ENCODE measurements at regions not wholly inside any gene's neighbourhood (a gene's known extent, or its start where the extent isn't known, plus 50 kb on each side); places are given as distances from the start of the nearest gene placed in this dataset.
A peak's percentile ranks its signal among the peaks of the same experiment; 100 is the strongest.

DNA sequence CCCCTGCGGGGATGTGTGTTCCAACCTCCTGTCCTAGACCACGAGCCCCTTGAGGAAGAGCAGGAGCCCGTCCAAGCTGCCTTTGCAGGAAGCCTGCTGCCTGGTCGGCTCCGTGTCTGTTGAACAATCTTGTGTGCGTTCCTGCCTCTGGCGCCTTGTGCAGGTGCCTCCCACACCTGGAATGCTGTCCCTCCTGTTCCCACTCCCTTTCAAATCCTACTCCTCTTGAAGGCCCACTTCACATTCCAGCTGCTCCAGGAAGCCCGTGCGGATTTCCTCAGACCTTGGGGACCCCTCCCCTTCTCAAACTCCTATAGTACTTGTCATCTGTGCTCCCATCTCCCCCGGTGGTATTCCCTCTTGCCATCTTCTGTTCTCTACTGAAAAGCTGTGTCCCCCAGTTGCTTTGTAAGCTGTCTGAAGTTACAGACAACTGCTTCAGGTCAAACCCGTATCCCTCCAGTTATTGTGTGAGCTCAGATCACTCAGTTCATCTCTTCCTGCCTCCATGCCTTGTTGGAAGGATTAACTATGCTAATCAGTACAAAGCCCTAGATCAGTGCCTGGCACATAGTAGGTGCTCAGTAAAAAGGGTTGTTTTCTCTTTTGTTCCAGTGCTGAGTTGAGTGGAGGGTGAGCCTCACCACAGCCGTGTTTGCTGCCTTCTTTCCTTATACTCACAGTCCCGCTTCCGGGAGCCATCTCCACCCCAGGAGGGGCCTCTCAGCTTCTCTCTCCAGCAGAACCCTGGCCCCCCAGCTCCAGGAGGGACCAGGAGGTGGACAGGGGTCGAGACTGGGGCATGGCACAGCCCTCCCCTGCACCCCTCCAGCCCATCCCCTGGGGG, 241.8 kb upstream of the CIBAR2 start:
- no peak overlapping the region for H3K9ac ChIP-seq (ENCODE audit: insufficient read length)
- H3K9me3 ChIP-seq (ENCODE audit: low read depth, low read length), result no peaks in the 10 kb centered on the region
- no peak overlapping the region; the same call in 1 of the 2 replicates for H3K27ac ChIP-seq
- no peaks in the 10 kb centered on the region for H3K36me3 ChIP-seq (ENCODE audit: insufficient read depth, low read length)
- DNase-seq (ENCODE audit: low read depth, low spot score), result no peak
- TF ChIP-seq FOXP2 (optimal IDR thresholded peaks at IDR 0.05; ENCODE audit: control extremely low read depth, extremely low read length, insufficient read depth), result no peak
- no peak for TF ChIP-seq POLR2AphosphoS5 (IDR thresholded peaks at IDR 0.05; ENCODE audit: borderline replicate concordance, low read depth, low read length)
- TF ChIP-seq EZH2 (IDR thresholded peaks at IDR 0.05), result no peak
- H3K4me3 ChIP-seq, result peak overlapping the region; percentile 38; the same call in 1 of the 2 replicates

DNA sequence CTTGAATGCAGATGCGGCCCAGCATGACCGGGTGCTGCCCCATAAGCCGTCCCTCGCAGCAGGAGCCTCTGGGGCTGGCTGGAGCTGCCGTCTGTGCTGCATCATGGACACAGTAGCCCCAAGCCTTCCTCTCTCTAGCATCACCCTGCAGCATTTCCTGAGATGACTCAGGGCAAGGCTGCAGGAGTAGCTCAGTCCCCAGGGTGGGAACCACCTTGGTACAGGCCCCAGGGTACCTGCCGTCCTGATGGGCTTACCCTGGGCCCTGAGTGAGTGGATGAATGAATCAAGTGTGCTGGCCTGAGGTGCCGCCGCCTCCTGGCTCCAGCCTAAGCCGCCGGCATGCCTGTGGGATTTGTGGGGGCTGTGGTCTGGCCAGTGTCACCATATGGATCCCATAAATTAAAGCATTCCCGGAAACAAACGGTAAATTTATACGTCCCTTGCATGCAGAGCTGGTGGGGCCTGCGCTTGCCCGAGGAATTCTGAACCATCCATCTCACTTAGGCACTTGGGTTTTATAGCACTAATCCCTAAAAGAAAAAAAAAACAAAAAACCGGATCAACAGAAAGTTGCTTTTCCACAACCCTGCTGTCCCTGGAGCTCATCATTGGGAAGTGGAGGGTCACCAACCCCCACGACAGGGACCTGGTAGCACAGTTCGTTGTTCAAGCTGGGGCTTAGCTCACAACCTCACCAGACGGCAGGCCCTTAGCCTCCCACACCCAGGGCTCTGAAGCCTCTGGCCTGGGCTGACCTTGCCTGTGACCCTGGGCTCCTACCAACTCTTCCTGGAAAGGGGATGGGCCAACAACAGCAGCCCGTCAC, 242.6 kb upstream of the CIBAR2 start:
- H3K36me3 ChIP-seq (ENCODE audit: insufficient read depth, low read length), result no peaks in the 10 kb centered on the region
- H3K9ac ChIP-seq (ENCODE audit: insufficient read length), result no peak overlapping the region
- H3K4me3 ChIP-seq, result peak overlapping the region; percentile 38
- H3K9me3 ChIP-seq (ENCODE audit: low read depth, low read length), result no peaks in the 10 kb centered on the region
- peak overlapping the region; percentile 19; the same call in 1 of the 2 replicates for H3K27ac ChIP-seq
- TF ChIP-seq EZH2 (IDR thresholded peaks at IDR 0.05), result no peak
- TF ChIP-seq POLR2AphosphoS5 (IDR thresholded peaks at IDR 0.05; ENCODE audit: borderline replicate concordance, low read depth, low read length), result peak; percentile 17; the same call in 1 of the 2 replicates
- DNase-seq (ENCODE audit: low read depth, low spot score), result no peak

DNA sequence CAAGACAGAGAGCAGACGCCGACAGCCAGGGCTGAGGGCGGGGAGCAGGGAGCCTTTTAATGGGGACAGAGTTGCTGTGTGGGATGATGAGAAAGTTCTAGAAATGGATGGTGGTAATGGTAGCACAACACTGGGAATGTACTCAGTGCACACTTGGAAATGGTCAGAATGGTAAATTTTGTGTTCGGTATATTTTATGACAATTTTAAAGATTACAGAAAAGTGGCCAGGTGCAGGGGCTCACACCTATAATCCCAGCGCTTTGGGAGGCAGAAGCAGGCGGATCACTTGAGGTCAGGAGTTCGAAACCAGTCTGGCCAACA, 243.2 kb upstream of the CIBAR2 start:
- DNase-seq (ENCODE audit: low read depth, low spot score), result no peak
- TF ChIP-seq POLR2AphosphoS5 (IDR thresholded peaks at IDR 0.05; ENCODE audit: borderline replicate concordance, low read depth, low read length) (no peak), FOXP2 (optimal IDR thresholded peaks at IDR 0.05; ENCODE audit: control extremely low read depth, extremely low read length, insufficient read depth) (no peak), EZH2 (IDR thresholded peaks at IDR 0.05) (no peak)
- Histone ChIP-seq H3K27ac (peak overlapping the region; percentile 19; the same call in 1 of the 2 replicates), H3K9ac (ENCODE audit: insufficient read length) (no peak overlapping the region), H3K9me3 (ENCODE audit: low read depth, low read length) (no peaks in the 10 kb centered on the region), H3K36me3 (ENCODE audit: insufficient read depth, low read length) (no peaks in the 10 kb centered on the region), H3K4me3 (0 out of 2 replicates have a peak overlapping the region, but pooled peaks have one; percentile 38)

DNA sequence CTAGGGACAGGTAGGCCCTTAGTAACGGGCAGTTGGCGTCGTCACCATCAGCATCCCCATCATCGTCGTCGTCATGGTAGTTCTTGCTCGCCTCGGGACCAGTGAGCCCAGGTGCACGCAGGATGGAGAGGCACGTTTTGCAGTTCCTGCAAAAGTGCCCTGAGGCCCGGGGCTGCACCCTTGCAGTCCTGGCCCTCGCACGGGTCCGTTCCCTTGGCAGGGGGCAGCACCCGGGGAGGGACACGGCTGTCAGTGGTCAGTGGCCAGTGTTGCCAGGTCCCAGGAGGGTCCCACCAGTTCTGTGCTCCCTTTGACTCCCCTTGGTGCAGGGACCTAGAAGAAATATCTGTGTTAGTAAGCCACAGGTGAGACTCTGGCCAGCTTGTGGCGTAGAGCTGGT, 243.9 kb upstream of the CIBAR2 start:
- no peak overlapping the region for H3K4me3 ChIP-seq
- no peak for TF ChIP-seq EZH2 (IDR thresholded peaks at IDR 0.05)
- H3K9ac ChIP-seq (ENCODE audit: insufficient read length), result no peak overlapping the region
- H3K9me3 ChIP-seq (ENCODE audit: low read depth, low read length), result no peaks in the 10 kb centered on the region
- no peaks in the 10 kb centered on the region for H3K36me3 ChIP-seq (ENCODE audit: insufficient read depth, low read length)
- H3K27ac ChIP-seq, result no peak overlapping the region
- no peak for DNase-seq (ENCODE audit: low read depth, low spot score)

DNA sequence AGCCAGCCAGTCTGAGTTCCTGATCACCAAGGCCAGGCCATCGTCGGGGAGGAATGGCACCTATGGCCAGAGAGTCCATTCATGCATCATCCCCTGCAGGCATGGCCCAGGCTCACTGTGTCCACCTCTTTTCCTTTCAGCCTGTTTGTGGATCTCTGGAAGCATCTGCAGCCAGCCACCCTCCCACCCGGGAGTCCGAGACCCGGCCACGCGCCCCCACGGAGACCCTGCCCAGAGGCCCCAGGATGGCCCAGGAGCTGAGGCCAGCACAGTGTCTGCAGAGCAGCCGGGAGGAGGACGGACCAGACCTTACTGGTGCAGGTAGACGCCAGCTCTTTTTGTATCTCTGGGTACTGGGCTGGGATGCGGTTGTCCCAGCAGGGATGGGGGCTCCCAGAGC, 245.1 kb upstream of the CIBAR2 start:
- no peak for TF ChIP-seq POLR2AphosphoS5 (IDR thresholded peaks at IDR 0.05; ENCODE audit: borderline replicate concordance, low read depth, low read length)
- TF ChIP-seq EZH2 (IDR thresholded peaks at IDR 0.05), result no peak
- no peak for TF ChIP-seq FOXP2 (optimal IDR thresholded peaks at IDR 0.05; ENCODE audit: control extremely low read depth, extremely low read length, insufficient read depth)
- no peak for DNase-seq (ENCODE audit: low read depth, low spot score)
- Histone ChIP-seq H3K36me3 (ENCODE audit: insufficient read depth, low read length) (no peaks in the 10 kb centered on the region), H3K9ac (ENCODE audit: insufficient read length) (no peak overlapping the region), H3K9me3 (ENCODE audit: low read depth, low read length) (no peaks in the 10 kb centered on the region), H3K27ac (no peak overlapping the region), H3K4me3 (no peak overlapping the region)

DNA sequence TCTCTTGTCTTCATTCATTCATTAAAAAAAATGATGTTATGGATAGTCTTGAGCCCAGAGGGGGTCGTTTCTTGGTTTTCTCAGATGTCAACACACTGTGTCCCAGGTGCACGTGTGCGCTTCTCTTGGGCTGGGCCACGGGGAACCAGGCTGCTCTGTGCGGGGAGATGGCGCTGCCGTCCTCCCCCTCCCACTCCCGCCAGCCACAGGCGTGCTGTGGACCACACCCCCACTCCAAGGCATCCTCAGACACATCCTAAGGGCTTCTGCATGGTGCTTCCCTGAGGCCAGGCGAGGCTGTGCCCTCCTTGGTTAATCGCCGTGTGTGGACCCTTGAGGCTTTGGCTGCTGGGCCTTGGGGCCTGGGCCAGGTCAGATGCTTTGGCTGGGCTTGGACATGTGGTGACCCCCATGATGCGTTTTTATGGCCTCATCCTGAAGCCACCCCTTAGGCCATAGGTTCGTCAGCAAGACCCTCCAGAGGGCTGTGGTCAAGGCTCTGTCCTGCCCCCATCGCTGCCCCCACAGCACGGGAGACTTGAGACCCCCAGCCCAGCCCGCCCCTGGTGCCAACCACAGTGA, 245.7 kb upstream of the CIBAR2 start:
- no peak for DNase-seq (ENCODE audit: low read depth, low spot score)
- Histone ChIP-seq H3K9me3 (ENCODE audit: low read depth, low read length) (no peaks in the 10 kb centered on the region), H3K9ac (ENCODE audit: insufficient read length) (no peak overlapping the region), H3K36me3 (ENCODE audit: insufficient read depth, low read length) (no peaks in the 10 kb centered on the region), H3K27ac (no peak overlapping the region), H3K4me3 (no peak overlapping the region)
- TF ChIP-seq POLR2AphosphoS5 (IDR thresholded peaks at IDR 0.05; ENCODE audit: borderline replicate concordance, low read depth, low read length), result no peak
- TF ChIP-seq EZH2 (IDR thresholded peaks at IDR 0.05), result no peak
- TF ChIP-seq FOXP2 (optimal IDR thresholded peaks at IDR 0.05; ENCODE audit: control extremely low read depth, extremely low read length, insufficient read depth), result no peak

DNA sequence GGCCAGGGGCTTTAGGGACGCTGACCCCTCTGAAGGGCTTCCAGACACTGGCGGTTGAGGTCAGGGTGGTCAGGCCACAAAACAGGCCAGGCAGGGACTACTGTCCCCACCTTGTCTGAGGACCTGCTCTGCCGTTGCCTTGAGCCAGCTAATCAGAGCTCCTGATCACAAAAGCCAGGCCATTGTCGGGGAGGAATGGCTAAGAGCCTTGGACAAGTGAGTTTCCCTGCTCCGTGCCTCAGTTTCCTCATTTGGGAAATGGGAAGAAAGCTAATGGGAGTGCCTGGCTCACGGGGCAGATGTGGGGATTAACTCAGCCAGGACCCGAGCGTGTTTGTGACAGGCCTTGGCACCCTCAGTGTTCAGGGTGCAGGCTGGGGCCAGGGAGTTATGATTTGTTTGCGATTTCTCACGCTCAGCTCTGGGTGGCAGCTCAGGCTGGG, 246.5 kb upstream of the CIBAR2 start:
- no peak overlapping the region for H3K27ac ChIP-seq
- H3K36me3 ChIP-seq (ENCODE audit: insufficient read depth, low read length), result no peaks in the 10 kb centered on the region
- no peak for DNase-seq (ENCODE audit: low read depth, low spot score)
- no peak overlapping the region for H3K4me3 ChIP-seq
- no peak overlapping the region for H3K9ac ChIP-seq (ENCODE audit: insufficient read length)
- TF ChIP-seq EZH2 (IDR thresholded peaks at IDR 0.05) (no peak), POLR2AphosphoS5 (IDR thresholded peaks at IDR 0.05; ENCODE audit: borderline replicate concordance, low read depth, low read length) (no peak), FOXP2 (optimal IDR thresholded peaks at IDR 0.05; ENCODE audit: control extremely low read depth, extremely low read length, insufficient read depth) (no peak)
- no peaks in the 10 kb centered on the region for H3K9me3 ChIP-seq (ENCODE audit: low read depth, low read length)

DNA sequence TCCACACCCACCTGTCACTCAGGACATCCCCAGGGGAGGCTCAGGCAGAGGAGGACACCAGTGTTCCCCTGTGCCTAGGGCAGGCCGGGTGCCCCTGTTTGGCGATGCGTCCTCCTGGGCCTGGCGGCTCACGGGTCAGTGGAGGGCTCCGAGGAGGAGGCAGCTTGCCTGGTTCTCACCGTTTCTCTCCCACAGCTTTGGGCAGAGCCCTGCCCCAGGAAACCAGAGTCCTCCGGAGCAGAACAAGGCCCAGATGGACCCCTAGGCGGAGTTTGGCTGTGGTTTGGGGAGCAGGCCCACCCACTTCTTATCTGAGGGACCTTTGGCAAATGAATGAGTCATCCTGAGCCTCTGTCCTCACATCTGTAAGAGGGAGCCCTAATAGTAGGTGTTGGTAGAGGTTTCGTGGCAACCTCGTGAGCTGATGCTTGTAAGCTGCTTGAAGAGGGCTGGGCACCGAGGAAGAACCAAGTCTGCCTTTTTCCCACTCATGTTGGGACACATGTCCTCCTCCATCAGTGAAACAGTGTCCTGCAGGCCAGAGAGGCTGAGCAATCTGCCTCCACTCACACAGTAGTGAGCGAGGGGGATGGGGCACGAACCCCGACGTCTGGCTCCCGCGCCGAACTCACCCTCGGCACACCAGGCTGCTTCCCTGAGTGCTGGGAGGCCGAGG, 247.0 kb upstream of the CIBAR2 start:
- Histone ChIP-seq H3K27ac (no peak overlapping the region), H3K9me3 (ENCODE audit: low read depth, low read length) (no peaks in the 10 kb centered on the region), H3K36me3 (ENCODE audit: insufficient read depth, low read length) (no peaks in the 10 kb centered on the region), H3K4me3 (no peak overlapping the region), H3K9ac (ENCODE audit: insufficient read length) (no peak overlapping the region)
- no peak for DNase-seq (ENCODE audit: low read depth, low spot score)
- TF ChIP-seq POLR2AphosphoS5 (IDR thresholded peaks at IDR 0.05; ENCODE audit: borderline replicate concordance, low read depth, low read length) (no peak), EZH2 (IDR thresholded peaks at IDR 0.05) (no peak), FOXP2 (optimal IDR thresholded peaks at IDR 0.05; ENCODE audit: control extremely low read depth, extremely low read length, insufficient read depth) (no peak)
